Lung microvascular endothelial cell (primary cell): ENCODE measurements at regions not wholly inside any gene's neighbourhood (a gene's known extent, or its start where the extent isn't known, plus 50 kb on each side); places are given as distances from the start of the nearest gene placed in this dataset.
A peak's percentile ranks its signal among the peaks of the same experiment; 100 is the strongest.
"Not testable (repeated sequence)": the region's sequence is repeated elsewhere in the genome, so short reads cannot be mapped to it uniquely, and the experiment has no call there.

Experiments used
- DNase-seq, 2 donors: peaks; one replicate each; pipeline versions ENCODE4 v3.0.0 to v3.0.0-alpha.2; 2010; ENCODE audit warnings: low read depth in 2 of 2

DNA sequence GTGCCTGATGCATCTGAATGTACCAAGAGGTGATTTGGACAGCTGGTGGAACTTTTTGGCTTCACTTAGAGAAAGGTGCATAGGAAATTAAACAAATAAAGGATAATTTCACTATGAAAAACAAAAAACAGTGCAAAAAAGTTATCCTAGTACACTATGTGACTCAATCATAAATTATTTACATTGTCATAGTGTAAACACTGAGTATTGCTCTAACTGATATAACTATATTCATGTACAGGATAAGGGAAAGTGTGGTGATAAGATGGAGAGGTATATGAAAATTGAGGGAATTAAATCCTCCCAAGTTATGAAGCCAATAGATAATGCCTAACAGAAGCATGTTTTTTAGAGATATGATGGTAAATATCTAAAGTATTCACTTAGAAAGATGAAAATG lies 50.2 kb upstream of the CPNE4 start:
- no peak for DNase-seq

DNA sequence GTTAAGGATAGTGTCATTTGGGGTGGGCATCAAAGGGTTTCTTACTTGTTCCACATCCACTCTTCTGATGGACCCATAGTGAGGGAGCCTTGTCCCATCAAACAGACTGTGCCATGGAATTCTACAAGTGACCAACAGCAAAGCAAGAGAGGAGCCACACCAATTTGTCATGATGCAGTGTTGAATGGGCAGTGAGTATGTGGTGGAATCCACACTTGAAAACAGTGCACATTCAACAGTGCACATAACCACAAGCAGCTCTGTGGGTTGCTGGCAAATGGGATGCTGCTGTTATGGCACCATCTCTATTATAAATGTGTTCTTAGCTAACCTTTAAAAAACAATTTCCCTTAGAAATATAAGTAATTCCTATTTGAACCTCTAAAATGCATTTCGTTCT lies 52.5 kb upstream of the CPNE4 start:
- DNase-seq = no peak

DNA sequence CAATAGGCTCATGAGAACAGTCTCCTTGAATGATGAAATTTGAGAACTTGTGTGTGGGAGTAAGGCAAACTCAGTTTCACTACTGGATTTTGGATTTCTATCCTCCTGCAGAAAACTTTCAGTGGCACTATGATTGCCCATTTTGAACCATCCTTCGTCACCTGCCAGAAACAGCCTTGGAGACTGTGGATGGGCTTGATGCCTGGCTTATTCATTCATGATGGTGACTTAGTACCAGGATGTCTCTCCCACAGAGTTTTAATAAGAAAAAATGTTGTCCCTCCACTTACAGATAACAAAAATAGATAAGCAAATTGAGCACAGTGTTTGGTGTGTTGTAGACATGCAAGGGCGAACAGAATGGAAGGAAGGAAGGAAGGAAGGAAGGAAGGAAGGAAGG lies 53.5 kb upstream of the CPNE4 start:
- DNase-seq = no peak

DNA sequence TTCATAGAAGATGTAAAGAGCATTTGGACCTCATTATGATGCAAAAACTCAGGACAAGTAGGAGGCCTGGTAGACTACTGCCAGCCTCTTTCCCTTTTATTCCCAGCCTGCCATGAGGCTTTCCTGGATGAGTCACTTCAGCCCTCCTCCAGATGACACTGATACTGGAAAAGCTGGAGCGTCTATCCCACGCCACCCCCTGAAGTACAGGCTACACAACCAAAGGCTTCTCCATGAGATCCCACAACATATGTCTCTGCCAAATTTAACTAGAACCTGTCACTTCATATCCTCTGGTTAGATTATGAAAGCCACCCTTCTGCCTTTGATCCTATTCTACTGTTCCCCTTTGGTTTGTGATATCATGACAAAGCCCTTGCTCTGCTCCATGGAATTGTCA lies 56.1 kb upstream of the CPNE4 start:
- peak; percentile 1 to 72 for DNase-seq

DNA sequence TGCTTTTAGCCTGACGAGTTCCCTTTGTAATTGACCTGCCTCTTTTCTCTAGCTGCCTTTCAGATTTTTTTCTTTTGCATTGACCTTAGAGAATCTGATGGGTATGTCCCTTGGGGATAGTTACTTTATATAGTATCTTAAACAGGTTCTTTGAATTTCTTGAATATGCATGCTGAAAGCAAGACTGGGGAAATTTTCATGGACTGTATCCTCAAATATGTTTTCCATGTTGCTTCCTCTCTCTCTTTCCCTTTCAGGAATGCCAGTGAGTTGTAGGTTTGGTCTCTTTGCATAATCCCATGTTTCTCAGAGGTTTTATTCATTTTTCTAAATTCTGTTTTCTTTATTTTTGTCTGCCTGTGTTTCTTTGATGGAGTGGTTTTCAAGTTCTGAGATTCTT lies 81.8 kb upstream of the CPNE4 start:
- no peak for DNase-seq

DNA sequence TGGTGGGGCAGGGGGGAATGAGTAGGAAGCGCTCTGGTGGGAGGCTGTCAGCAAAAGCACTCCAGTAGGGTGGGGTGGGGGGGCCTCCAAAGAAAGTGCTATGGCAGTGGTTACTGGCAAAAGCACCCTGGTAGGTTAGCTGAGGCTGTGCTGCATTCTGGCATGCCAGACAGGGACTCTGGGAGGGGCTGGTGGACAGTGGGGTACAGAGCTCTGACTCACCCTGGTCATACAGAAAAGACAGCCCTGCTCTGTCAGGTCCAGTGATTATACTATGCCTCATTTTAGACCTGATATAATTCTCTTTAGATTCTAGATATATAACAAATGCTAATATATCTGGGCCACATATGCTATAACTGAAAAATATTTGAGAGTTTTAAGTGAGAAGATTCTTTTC lies 82.8 kb upstream of the CPNE4 start:
- DNase-seq = no peak

DNA sequence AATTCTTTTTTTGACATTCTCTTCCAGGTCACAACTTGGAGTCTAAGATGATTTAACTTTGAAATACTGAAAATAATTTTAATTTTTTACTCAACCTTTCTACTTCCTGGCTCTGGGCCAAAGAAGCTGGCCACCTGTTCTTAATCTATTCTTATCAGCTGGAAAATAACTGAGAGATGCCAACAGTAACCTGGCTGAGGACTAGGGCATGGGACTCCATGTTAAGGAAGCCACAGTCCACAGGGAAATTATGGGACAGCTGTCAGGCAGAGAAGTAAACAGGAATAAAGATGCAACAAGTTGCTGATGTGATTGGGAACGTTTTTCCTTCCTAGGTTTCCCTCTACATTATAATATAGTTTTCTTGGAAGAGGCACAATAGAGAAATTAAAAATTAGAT lies 84.7 kb upstream of the CPNE4 start:
- no peak for DNase-seq

DNA sequence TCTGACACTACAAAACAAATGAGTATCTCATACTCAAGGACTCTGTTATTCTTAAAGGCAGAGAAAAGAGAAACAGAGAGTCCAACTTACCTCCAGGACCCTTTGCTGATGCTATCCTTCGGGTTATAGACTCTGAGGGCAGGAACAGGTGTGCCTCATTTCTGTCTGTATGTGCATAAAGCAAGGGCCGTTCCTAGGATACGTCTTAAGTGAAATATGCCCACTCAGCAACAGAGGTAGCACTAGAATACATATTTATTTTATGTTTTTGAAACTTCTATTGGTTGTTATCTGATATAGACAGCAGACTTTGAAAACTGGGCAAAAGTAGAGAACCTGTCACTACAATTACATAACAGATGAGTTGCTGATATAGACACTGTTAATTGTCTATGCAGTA lies 89.3 kb upstream of the CPNE4 start:
- no peak for DNase-seq

DNA sequence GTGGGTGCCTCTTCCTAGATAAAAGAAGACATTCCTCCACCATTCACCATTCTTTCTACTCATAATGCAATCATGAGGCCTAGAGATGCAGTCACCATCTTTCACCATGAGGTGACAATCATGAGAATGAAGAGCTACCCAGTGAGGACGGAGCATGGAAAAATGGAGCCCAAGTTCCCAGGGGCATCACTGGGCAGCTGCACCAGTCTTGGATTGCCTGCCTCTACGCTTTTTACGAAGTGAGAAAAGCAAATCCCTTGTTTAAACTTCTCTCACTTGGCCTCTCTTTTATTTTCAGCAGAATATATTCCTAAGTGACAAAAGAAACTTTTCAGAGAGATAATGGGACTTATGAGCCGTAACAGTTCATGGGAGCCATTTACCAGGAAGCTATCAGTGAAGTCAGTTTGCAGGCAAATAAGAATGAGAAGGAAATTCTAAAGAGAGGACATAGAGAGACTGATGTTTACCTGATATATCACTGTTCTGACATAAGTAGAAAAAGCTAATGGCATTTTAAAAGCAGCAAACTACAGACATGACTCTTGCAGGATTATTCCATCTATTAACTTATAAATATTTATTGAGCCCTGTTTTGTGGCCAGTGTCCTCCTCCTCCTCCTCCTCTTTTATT lies 90.0 kb upstream of the CPNE4 start:
- DNase-seq = no peak

DNA sequence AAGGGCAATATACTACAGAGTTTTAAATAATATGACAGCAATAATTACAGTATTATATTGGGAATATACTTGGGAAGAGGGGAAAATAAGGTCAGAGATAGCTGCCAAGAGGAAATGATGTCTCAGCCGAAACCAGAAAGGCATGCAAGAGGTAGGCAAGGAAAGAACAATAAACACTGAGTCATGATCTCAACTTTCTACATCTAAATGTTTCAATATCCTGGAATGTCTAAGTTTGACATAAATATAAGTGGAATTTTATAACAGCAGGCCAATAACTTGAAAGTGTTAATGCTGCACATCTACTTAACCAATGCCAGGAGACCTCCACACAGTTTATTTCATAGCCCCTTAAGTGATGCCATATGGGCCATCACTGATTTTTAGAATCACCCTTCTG lies 99.8 kb upstream of the CPNE4 start:
- peak; percentile 45 to 93 for DNase-seq

DNA sequence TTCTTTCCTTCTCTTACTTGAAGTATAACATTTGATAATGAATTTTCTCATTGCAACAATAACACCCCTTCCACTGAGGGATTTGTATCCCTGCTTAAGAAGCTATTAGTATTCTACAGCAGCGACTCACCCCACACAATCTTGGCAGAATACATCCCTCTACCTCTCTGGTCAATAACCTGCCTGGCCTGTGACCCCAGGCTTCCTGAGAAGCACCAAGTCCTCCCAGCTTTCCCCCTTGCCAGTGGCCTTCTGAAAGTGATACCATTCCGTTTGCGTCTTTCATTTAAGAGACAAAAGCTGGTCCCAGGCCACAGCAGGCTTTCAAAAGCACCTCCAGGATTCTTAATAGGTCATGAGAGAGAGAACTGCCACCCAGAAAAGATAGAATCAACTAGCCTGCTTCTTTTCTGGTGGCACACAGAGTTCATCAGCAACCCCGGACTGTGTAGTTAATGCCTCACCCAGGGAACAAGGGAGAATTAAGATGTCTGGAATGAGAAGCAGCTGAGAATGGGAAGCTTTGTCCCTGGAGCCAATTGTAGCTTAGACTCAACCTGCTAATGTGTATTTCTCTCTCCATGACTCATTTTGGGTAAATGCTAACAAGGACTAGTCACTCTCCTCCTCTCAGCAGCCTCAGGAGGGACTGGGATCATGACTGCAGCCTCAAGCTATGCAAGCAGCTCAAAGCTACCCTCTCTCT lies 101.0 kb upstream of the CPNE4 start:
- peak; percentile 4 to 89 for DNase-seq

DNA sequence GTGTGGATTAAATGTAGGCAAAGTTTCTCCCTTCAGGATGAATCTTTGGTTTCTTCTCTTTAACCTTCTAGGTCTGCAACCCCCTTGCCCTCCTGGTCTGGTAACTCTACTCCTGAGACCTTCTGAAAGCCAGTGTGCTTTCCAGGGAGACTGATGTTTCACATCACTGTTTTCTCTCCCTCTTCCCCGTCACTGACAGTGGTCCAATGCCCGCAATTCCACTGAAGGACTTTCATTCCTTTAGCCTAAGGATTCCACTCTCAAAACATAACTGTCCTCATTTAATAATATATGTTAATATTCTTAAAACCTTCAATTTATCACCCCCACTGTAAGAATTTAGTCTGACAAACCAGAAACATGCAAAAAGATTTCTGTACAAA lies 101.5 kb upstream of the CPNE4 start:
- DNase-seq = no peak

DNA sequence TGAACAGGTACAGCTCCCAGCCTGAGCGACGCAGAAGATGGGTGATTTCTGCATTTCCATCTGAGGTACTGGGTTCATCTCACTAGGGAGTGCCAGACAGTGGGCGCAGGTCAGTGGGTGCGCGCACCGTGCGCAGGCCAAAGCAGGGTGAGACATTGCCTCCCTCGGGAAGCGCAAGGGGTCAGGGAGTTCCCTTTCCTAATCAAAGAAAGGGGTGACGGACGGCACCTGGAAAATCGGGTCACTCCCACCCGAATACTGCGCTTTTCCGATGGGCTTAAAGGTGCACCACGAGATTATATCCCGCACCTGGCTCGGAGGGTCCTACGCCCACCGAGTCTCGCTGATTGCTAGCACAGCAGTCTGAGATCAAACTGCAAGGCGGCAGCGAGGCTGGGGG lies 102.1 kb upstream of the CPNE4 start:
- DNase-seq = not testable (repeated sequence)

DNA sequence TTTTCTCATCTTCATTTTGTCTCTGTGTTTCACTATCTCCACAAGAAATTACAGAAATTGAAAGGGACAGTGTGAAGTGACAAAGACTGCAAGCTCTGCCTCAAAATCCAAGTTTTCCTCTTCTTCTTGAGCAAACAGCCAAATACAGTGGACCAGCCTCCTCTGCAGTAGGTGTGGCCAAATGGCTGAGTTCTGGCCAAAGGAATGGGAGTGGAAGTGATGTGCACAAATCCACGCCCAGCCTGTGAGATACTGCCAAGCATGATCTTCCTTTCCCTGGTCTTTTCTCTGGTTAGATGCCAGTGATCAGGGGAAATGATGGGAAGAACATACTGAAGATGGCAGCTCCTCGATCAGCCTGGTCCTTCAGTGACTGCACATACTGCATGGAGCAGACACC lies 111.0 kb upstream of the CPNE4 start:
- peak in 1 of 2 donors; percentile 3 for DNase-seq

DNA sequence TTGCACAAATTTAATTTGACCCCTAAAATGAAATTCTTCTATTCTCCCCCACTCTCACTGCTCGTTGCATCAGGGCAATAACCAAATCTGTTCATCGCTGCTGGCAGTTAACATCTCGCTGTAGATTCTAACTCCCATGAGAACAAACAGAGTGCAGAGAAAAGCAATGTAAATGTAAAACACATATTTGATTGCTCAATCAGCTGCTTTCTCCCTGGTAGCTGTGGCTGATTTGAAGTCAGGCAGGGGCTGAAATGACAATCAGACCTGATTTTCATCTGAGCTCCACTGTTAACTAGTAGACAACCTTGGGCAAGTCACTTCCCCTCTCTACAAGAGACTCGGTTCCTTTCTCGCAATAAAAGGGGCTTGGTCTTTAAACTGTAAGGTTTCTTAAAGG lies 119.8 kb upstream of the CPNE4 start:
- no peak for DNase-seq

DNA sequence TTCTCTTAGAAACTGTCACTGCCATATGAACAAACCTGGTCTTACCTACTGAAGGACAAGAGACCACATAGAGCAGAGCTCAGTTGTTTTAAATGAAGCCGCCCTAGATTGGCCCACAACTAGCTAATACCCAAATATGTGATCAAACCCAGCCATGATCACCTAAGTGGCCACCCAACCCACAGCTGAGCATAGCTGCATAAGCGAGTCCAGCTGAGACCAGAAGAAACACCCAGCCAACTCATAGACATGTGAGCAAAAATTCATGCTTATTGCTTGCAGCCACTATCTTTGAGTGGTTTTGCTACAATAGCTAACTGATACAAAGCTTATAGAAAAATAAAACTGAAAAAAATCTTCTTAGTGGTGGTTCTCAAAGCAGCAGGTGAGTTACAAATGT lies 124.3 kb upstream of the CPNE4 start:
- no peak for DNase-seq

DNA sequence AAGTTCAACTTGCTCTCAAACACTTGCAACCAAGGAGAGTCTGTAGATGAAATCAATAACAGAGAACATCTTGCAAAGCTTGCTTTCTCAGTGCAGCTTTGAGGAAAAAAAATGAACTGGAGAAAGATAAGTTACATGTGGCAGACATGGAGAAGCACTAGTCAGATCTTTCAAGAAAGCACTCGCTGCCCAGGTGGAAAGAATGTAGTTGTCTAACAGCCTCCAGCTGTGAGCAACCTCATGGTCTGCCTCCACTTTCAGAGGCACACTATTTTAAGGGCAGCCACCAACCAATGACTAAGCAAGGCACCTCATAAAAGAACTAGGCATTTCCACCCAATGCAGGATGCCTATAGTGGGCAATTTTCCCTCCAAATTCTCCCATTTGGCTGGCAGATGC lies 125.4 kb upstream of the CPNE4 start:
- DNase-seq = no peak

DNA sequence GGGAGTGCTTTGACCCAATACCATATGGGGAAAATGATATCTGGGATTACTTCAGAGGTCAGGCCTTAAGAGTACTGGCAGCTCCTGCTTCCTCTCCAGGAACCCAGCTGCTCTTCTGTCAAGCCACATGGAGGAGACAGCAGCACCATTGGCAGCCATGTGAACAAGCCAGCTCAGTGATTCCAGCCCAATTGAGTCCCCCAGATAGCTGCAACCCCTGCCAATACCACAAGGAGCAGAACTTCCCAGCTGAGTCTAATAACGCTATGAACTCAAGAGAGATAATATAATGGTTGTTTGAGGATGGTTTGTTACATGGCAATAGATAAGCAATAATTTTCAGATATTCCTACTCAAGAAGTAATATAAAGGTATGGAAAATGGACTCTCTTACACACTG lies 126.8 kb upstream of the CPNE4 start:
- DNase-seq = no peak

DNA sequence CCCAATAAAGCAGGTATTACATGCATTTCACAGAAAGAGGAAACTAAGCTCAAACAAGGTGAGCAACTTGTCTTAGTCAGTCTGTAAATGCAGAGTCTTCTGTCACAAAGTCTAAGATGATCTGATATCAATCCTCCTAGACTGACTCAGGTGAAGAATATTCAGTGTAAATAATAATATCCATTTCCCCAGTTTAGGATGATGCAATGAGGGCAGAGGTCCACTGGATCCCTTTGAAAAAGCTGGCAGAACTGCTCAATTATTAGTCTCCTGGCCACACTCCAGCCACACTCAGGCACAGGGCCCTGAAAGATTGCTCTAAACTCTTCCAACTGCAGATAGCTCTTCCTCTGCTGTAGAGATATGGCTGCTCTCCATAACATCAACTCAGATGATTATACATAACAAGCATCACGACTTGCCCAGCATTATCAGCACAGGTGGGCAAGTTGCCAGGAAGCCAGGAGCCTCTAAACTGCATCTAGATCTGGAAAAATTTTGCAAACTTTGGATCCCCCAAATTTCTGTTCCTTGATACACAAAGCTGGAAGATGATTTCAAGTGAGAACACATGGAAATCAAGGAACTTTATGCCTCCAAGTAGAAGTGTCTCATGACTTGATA lies 129.8 kb upstream of the CPNE4 start:
- peak in 1 of 2 donors; percentile 4 for DNase-seq

DNA sequence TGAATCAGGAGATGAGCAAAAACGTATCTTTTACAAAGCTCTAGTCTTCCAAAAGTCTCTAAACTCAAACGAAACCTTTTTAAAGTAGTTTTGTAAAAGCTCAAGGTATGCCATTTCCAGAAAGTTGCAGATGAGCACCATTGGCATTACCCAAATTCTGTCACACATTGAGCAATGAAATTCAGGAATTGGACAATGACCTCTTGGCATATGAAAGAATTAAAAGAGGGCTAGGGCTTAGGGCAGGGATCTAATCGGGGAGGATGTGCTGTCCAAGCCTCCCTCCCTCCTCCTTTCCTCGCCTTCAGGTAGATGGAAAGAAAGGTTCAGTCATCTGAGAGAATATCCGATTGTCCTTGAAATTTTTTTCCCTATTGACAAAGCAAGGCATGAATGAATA lies 133.1 kb upstream of the CPNE4 start:
- no peak for DNase-seq

DNA sequence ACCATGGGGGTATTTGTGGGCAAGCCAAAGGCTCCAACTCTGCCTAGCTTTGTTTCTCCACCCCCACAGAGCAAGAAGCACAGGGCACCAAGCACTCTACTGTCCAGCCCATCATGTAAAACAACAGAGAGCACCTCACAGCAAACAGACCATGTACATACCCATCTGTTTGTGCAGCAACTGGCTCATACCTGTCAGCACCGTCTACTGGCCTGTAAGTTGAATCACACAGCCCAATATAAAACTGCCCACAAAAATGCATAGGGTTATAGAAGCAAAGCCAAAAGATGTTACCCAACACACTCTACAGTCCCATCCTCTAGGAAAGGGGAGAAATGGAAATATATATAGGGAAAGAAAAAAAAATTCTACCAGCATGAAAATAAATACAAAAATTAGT lies 139.7 kb upstream of the CPNE4 start:
- DNase-seq = no peak

DNA sequence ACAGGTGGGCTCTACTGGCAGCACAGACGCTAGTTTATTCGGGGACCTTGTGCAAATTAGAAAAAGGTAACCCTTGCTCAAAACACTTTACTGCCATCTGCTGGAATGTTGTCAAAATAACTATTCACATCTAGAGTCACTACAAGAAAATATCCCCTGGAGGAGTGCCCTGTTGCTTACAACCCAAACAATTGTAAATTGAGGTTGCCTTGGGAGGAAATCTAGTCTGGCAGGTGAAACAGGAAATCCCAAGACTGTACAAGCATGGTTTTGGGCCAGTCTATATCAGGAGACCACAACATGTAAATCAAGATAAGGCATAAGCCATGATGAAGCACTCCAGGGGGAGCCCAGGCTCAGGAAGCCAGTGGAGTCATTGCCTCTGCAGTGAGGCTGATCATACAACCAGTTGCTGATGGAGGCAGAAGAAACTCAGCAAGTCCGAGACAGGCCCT lies 136.8 kb upstream of the ACP3 start:
- DNase-seq = peak; percentile 70 to 71

DNA sequence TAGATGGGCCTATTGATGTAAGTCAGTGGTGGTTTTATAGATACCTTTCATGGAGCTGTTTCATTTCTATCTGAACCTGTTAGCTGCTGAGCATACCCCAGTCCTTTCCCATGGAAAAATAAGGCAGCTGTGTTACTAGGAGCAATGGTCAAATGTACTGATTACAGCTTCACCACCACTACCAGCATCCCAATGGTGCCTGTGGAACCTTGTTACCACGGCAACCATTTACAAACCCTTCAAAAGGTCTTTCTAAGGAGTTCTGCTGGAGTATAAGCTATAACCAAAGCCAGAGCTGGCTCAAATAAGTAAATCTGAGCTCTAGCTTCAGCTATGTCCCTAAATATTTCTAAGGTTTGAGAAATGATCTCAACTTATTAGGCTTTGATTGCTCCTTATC lies 133.4 kb upstream of the ACP3 start:
- DNase-seq = no peak
